SK-N-SH (cell line): ENCODE measurements at regions not wholly inside any gene's neighbourhood (a gene's known extent, or its start where the extent isn't known, plus 50 kb on each side); places are given as distances from the start of the nearest gene placed in this dataset.

Experiments
- CTCF ChIA-PET: fragments of 300-600, 350-600 bp; formaldehyde crosslinking; extraction: SDS; loops from one replicate; lab custom pipeline; 2021; lab: Yijun Ruan, JAX
- POLR2A ChIA-PET: fragments of 350-600 bp; sonication (Branson Sonifier 250); formaldehyde crosslinking; extraction: SDS; loops from one replicate; lab custom pipeline; 2020; ENCODE audit warnings: antibody characterized with exemption, inconsistent platforms; lab: Yijun Ruan, JAX
- DNase-seq: peaks from one replicate; pipeline ENCODE4 v3.0.0; 2012
- H2AFZ ChIP-seq: fragments of 200-600 bp; sonication (generic); 2 replicates; pipeline ENCODE4 v1.8.1; 2016; ENCODE audit warnings: antibody characterized with exemption, mild to moderate bottlenecking, low read depth
- H3F3A ChIP-seq: fragments of 200-600 bp; sonication (generic); replicated peaks from 2 replicates; pipeline ENCODE3; 2016; ENCODE audit warnings: antibody characterized with exemption, mild to moderate bottlenecking; ENCODE audit not compliant: insufficient read depth
- H3K27ac ChIP-seq, 2 experiments: fragments of 200-500 bp in 1 of 2; fragments of 200-600 bp in 1 of 2; sonication (Bioruptor generic) in 1 of 2; sonication (generic), shearing (Covaris generic) in 1 of 2; 2 replicates each; pipeline versions ENCODE4 v1.5.1 to v1.6.1; 2014 to 2016; ENCODE audit warnings: low read depth in 2 of 2, inconsistent platforms in 1 of 2, low read length in 1 of 2, mild to moderate bottlenecking in 1 of 2, mixed read lengths in 1 of 2
- H3K27me3 ChIP-seq: fragments of 200-600 bp; sonication (generic), shearing (Covaris generic); 2 replicates; pipeline ENCODE4 v1.6.1; 2016; ENCODE audit warnings: mixed run types; ENCODE audit not compliant: insufficient read depth
- H3K36me3 ChIP-seq, 2 experiments: fragments of 200-500 bp in 1 of 2; fragments of 200-600 bp in 1 of 2; sonication (Bioruptor generic) in 1 of 2; sonication (generic) in 1 of 2; replicated peaks in 1 of 2; 2 replicates each; pipeline versions ENCODE3 to v1.5.1; 2014 to 2016; ENCODE audit warnings: low read length in 1 of 2, mild to moderate bottlenecking in 1 of 2; ENCODE audit not compliant: insufficient read depth in 2 of 2, control insufficient read depth in 1 of 2
- H3K4me1 ChIP-seq, 2 experiments: fragments of 200-500 bp in 1 of 2; fragments of 200-600 bp in 1 of 2; sonication (Bioruptor generic) in 1 of 2; sonication (generic), shearing (Covaris generic) in 1 of 2; 2 replicates each; pipeline versions ENCODE4 v1.5.1 to v1.6.1; 2014 to 2016; ENCODE audit warnings: low read depth in 1 of 2, low read length in 1 of 2, mixed run types in 1 of 2; ENCODE audit not compliant: insufficient read depth in 2 of 2, control insufficient read depth in 1 of 2
- H3K4me2 ChIP-seq: fragments of 200-600 bp; sonication (generic), shearing (Covaris generic); 2 replicates; pipeline ENCODE4 v1.6.1; 2017; ENCODE audit warnings: mixed run types
- H3K4me3 ChIP-seq, 2 experiments: fragments of 200-500 bp in 1 of 2; fragments of 200-600 bp in 1 of 2; sonication (Bioruptor generic) in 1 of 2; sonication (generic), shearing (Covaris generic) in 1 of 2; 2 replicates each; pipeline versions ENCODE4 v1.5.1 to v1.8.1; 2014 to 2016; ENCODE audit warnings: low read depth in 2 of 2, inconsistent platforms in 1 of 2, low read length in 1 of 2, mild to moderate bottlenecking in 1 of 2, mixed read lengths in 1 of 2, moderate library complexity in 1 of 2
- H3K79me2 ChIP-seq: fragments of 200-600 bp; sonication (generic); 2 replicates; pipeline ENCODE4 v1.8.1; 2017; ENCODE audit warnings: mild to moderate bottlenecking; ENCODE audit not compliant: insufficient read depth
- H3K9ac ChIP-seq: fragments of 200-600 bp; sonication (generic); 2 replicates; pipeline ENCODE4 v1.6.1; 2017; ENCODE audit warnings: mixed run types
- H3K9me2 ChIP-seq: fragments of 200-600 bp; sonication (generic); 2 replicates; pipeline ENCODE4 v1.6.1; 2017; ENCODE audit warnings: mixed run types
- H3K9me3 ChIP-seq: fragments of 200-600 bp; sonication (generic); 2 replicates; pipeline ENCODE4 v1.6.1; 2017; ENCODE audit warnings: mixed run types, mild to moderate bottlenecking, moderate library complexity
- H4K20me1 ChIP-seq: fragments of 200-600 bp; sonication (generic); 2 replicates; pipeline ENCODE4 v1.6.1; 2017; ENCODE audit warnings: mild to moderate bottlenecking, mixed run types; ENCODE audit not compliant: insufficient read depth
- EP300 ChIP-seq, 2 experiments: IDR thresholded peaks; 2 replicates each; pipeline versions ENCODE4 v1.4.0 to v1.6.1; 2012; ENCODE audit warnings: borderline replicate concordance in 1 of 2, low read depth in 1 of 2, low read length in 1 of 2
- FOSL2 ChIP-seq: IDR thresholded peaks from 2 replicates; pipeline ENCODE4 v1.4.0; 2012; ENCODE audit warnings: low read depth, mild to moderate bottlenecking, moderate library complexity, borderline replicate concordance
- FOXJ3 ChIP-seq: sonication (generic); formaldehyde crosslinking; IDR thresholded peaks from 2 replicates; pipeline ENCODE4 v1.5.1; 2020; ENCODE audit warnings: mild to moderate bottlenecking, missing genetic modification reagents
- FOXM1 ChIP-seq: IDR thresholded peaks from 2 replicates; pipeline ENCODE4 v1.4.0; 2012; ENCODE audit warnings: low read depth, mild to moderate bottlenecking
- GABPA ChIP-seq: IDR thresholded peaks from 2 replicates; pipeline ENCODE4 v1.4.0; 2012; ENCODE audit warnings: low read depth, mild to moderate bottlenecking
- GATA2 ChIP-seq: sonication (generic); formaldehyde crosslinking; IDR thresholded peaks from 2 replicates; pipeline ENCODE4 v1.5.0; 2020; ENCODE audit warnings: mild to moderate bottlenecking, missing genetic modification reagents
- JUND ChIP-seq: IDR thresholded peaks from 2 replicates; pipeline ENCODE4 v1.4.0; 2012
- MAX ChIP-seq: IDR thresholded peaks from 2 replicates; pipeline ENCODE4 v1.4.0; 2012; ENCODE audit warnings: low read depth
- NRF1 ChIP-seq: IDR thresholded peaks from 2 replicates; pipeline ENCODE4 v1.6.1; 2012; ENCODE audit warnings: low read depth, mild to moderate bottlenecking, low read length
- POLR2AphosphoS5 ChIP-seq: IDR thresholded peaks from 2 replicates; pipeline ENCODE4 v1.6.1; 2012; ENCODE audit warnings: low read depth, low read length
- RFX5 ChIP-seq: IDR thresholded peaks from 2 replicates; pipeline ENCODE4 v1.6.1; 2012; ENCODE audit warnings: mild to moderate bottlenecking, improper control_type of control experiment, low read length
- RXRA ChIP-seq: IDR thresholded peaks from 2 replicates; pipeline ENCODE4 v1.4.0; 2012; ENCODE audit warnings: low read depth, mild to moderate bottlenecking, borderline replicate concordance
- TAF1 ChIP-seq: IDR thresholded peaks from 2 replicates; pipeline ENCODE4 v1.6.1; 2012; ENCODE audit warnings: low read depth, mild to moderate bottlenecking, low read length, moderate library complexity, borderline replicate concordance
- USF2 ChIP-seq: fragments of 150-350 bp; IDR thresholded peaks from 2 replicates; pipeline ENCODE4 v1.6.1; 2017; ENCODE audit warnings: antibody characterized with exemption, low read length, low read depth, borderline replicate concordance
- YY1 ChIP-seq: IDR thresholded peaks from 2 replicates; pipeline ENCODE4 v1.4.0; 2012; ENCODE audit warnings: low read depth, mild to moderate bottlenecking
- ZBTB33 ChIP-seq: IDR thresholded peaks from 2 replicates; pipeline ENCODE4 v1.4.0; 2012; ENCODE audit warnings: low read depth, borderline replicate concordance
- WGBS: methylation state at CpG from one replicate; pipeline ENCODE4 v1.1.6; 2017; ENCODE audit warnings: low lambda C conversion rate; 5-methylcytosine and 5-hydroxymethylcytosine counted together
- TF ChIP-seq, protein P1 (sequence below): IDR thresholded peaks from 2 replicates; pipeline ENCODE4 v1.6.1; 2012; ENCODE audit warnings: mild to moderate bottlenecking, low read depth, low read length, moderate library complexity
- TF ChIP-seq, protein P2 (sequence below): fragments of 200-600 bp; sonication (generic); IDR thresholded peaks from 2 replicates; pipeline ENCODE4 v1.6.1; 2017; ENCODE audit warnings: antibody characterized with exemption, mild to moderate bottlenecking, moderate library complexity
- TF ChIP-seq, protein P3 (sequence below): IDR thresholded peaks from 2 replicates; pipeline ENCODE4 v1.4.0; 2012; ENCODE audit warnings: low read depth, borderline replicate concordance

GRCh38 chr12:24591079-24591626 lies 357.7 kb downstream of the BCAT1 start (continued):
- TF ChIP-seq, protein P1, sequence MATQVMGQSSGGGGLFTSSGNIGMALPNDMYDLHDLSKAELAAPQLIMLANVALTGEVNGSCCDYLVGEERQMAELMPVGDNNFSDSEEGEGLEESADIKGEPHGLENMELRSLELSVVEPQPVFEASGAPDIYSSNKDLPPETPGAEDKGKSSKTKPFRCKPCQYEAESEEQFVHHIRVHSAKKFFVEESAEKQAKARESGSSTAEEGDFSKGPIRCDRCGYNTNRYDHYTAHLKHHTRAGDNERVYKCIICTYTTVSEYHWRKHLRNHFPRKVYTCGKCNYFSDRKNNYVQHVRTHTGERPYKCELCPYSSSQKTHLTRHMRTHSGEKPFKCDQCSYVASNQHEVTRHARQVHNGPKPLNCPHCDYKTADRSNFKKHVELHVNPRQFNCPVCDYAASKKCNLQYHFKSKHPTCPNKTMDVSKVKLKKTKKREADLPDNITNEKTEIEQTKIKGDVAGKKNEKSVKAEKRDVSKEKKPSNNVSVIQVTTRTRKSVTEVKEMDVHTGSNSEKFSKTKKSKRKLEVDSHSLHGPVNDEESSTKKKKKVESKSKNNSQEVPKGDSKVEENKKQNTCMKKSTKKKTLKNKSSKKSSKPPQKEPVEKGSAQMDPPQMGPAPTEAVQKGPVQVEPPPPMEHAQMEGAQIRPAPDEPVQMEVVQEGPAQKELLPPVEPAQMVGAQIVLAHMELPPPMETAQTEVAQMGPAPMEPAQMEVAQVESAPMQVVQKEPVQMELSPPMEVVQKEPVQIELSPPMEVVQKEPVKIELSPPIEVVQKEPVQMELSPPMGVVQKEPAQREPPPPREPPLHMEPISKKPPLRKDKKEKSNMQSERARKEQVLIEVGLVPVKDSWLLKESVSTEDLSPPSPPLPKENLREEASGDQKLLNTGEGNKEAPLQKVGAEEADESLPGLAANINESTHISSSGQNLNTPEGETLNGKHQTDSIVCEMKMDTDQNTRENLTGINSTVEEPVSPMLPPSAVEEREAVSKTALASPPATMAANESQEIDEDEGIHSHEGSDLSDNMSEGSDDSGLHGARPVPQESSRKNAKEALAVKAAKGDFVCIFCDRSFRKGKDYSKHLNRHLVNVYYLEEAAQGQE, result no peak
- TF ChIP-seq GATA2, result no peak

- Histone ChIP-seq H3K36me3 (no peaks in the 10 kb centered on the region), H4K20me1 (no peaks in the 10 kb centered on the region), H3K4me3 (no peak overlapping the region), H3K9ac (no peak overlapping the region), H3K4me2 (no peak overlapping the region), H2AFZ (no peak overlapping the region), H3K27me3 (no peaks in the 10 kb centered on the region), H3K79me2 (no peaks in the 10 kb centered on the region), H3K9me2 (no peaks in the 10 kb centered on the region), H3K27ac (no peak overlapping the region), H3K9me3 (no peaks in the 10 kb centered on the region), H3K4me1 (no peaks in the 10 kb centered on the region), H3F3A (no peaks in the 10 kb centered on the region)
- WGBS, result 85% methylated on average over 2 of the region's 2 CpGs
- TF ChIP-seq NRF1 (no peak), RXRA (no peak), GABPA (no peak), USF2 (no peak), JUND (no peak), FOXJ3 (CRISPR knock-in tag) (no peak), TAF1 (no peak), YY1 (no peak), EP300 (IDR thresholded peaks at IDR 0.05; ENCODE audit: borderline replicate concordance in 1 of 2, low read depth in 1 of 2, low read length in 1 of 2) (no peak), POLR2AphosphoS5 (no peak), MAX (no peak), FOSL2 (no peak), ZBTB33 (no peak), FOXM1 (no peak), RFX5 (no peak)
- TF ChIP-seq, protein P2, sequence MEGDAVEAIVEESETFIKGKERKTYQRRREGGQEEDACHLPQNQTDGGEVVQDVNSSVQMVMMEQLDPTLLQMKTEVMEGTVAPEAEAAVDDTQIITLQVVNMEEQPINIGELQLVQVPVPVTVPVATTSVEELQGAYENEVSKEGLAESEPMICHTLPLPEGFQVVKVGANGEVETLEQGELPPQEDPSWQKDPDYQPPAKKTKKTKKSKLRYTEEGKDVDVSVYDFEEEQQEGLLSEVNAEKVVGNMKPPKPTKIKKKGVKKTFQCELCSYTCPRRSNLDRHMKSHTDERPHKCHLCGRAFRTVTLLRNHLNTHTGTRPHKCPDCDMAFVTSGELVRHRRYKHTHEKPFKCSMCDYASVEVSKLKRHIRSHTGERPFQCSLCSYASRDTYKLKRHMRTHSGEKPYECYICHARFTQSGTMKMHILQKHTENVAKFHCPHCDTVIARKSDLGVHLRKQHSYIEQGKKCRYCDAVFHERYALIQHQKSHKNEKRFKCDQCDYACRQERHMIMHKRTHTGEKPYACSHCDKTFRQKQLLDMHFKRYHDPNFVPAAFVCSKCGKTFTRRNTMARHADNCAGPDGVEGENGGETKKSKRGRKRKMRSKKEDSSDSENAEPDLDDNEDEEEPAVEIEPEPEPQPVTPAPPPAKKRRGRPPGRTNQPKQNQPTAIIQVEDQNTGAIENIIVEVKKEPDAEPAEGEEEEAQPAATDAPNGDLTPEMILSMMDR, result no peak
- TF ChIP-seq, protein P3, sequence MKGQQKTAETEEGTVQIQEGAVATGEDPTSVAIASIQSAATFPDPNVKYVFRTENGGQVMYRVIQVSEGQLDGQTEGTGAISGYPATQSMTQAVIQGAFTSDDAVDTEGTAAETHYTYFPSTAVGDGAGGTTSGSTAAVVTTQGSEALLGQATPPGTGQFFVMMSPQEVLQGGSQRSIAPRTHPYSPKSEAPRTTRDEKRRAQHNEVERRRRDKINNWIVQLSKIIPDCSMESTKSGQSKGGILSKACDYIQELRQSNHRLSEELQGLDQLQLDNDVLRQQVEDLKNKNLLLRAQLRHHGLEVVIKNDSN, result no peak
- POLR2A ChIA-PET, result interaction anchor here (1.1 kb wide), 1 partner anchor 22 kb away, joined by 3 read pairs; no protein-coding TSS in a partner anchor
- CTCF ChIA-PET, result no interaction called here
- no peak for DNase-seq
These were observed 362.6 kb downstream of the BCAT1 start for GRCh38 chr12:24586293-24586692.
